OCI-LY1 (cell line): ENCODE measurements at regions not wholly inside any gene's neighbourhood (a gene's known extent, or its start where the extent isn't known, plus 50 kb on each side); places are given as distances from the start of the nearest gene placed in this dataset.

ENCODE experiments used
- CTCF ChIP-seq: fragments of 200-600 bp; sonication (generic), shearing (Covaris generic); IDR thresholded peaks from 2 replicates; pipeline ENCODE4 v1.5.1; 2017; ENCODE audit warnings: mild to moderate bottlenecking, antibody characterized with exemption, low read length, moderate library complexity, mixed read lengths
- EZH2 ChIP-seq: fragments of 200-600 bp; sonication (generic), shearing (Covaris generic); IDR thresholded peaks from 2 replicates; pipeline ENCODE4 v1.8.0; 2017; ENCODE audit warnings: borderline replicate concordance, mixed run types, mild to moderate bottlenecking, antibody characterized with exemption, low read length, moderate library complexity, mixed read lengths

- no peak for TF ChIP-seq CTCF
- no peak for TF ChIP-seq EZH2
Measured at GRCh38 chr9:79925326-79925725, 353.6 kb downstream of the TLE4 start.
